Peyer's patch (tissue), 4 donors: ENCODE measurements at regions not wholly inside any gene's neighbourhood (a gene's known extent, or its start where the extent isn't known, plus 50 kb on each side); places are given as distances from the start of the nearest gene placed in this dataset.

Source experiments
- CTCF ChIP-seq, 6 experiments: fragments of 450-650 bp in 4 of 6; fragments of 200-600 bp in 2 of 6; sonication (generic) in 1 of 6; IDR thresholded peaks; one replicate each; pipeline ENCODE4 v1.5.1; 2017 to 2019; ENCODE audit warnings: antibody characterized with exemption in 6 of 6, mild to moderate bottlenecking in 3 of 6, moderate library complexity in 1 of 6
- POLR2A ChIP-seq, 2 donors: fragments of 450-650 bp; IDR thresholded peaks; one replicate each; pipeline ENCODE4 v1.5.1; 2017; ENCODE audit warnings: antibody characterized with exemption in 2 of 2, mild to moderate bottlenecking in 2 of 2, moderate library complexity in 2 of 2

GRCh38 chr2:30074023-30074422 is 72.8 kb upstream of the YPEL5 start:
- TF ChIP-seq CTCF (IDR thresholded peaks at IDR 0.05) = no peak
- TF ChIP-seq POLR2A (IDR thresholded peaks at IDR 0.05) = no peak
